Keratinocyte (primary cell): ENCODE measurements at regions not wholly inside any gene's neighbourhood (a gene's known extent, or its start where the extent isn't known, plus 50 kb on each side); places are given as distances from the start of the nearest gene placed in this dataset.

Experiments
- DNase-seq: peaks from one replicate; pipeline ENCODE4 v3.0.0-alpha.2; 2011; ENCODE audit warnings: low read depth, missing footprints, low spot score
- FAIRE-seq: peaks from 2 replicates; lab custom pipeline; 2011; peaks lifted over from hg19 to GRCh38; lab: Jason Lieb, UNC
- H2AFZ ChIP-seq: 2 replicates; pipeline ENCODE4 v1.6.0; 2012; ENCODE audit warnings: low read length, control low read depth, inconsistent platforms; ENCODE audit not compliant: control insufficient read depth
- H3K27ac ChIP-seq: 2 replicates; pipeline ENCODE4 v1.5.1; 2011; ENCODE audit warnings: low read length; ENCODE audit not compliant: control insufficient read depth, insufficient read depth
- H3K27me3 ChIP-seq: 3 replicates; pipeline ENCODE4 v1.6.0; 2011; ENCODE audit warnings: low read length; ENCODE audit not compliant: control insufficient read depth, insufficient read depth; ENCODE audit errors: extremely low read depth
- H3K36me3 ChIP-seq, 2 experiments: 2 replicates in 1 of 2; 3 replicates in 1 of 2; pipeline ENCODE4 v1.5.1; 2011; ENCODE audit warnings: low read length in 2 of 2, mild to moderate bottlenecking in 1 of 2; ENCODE audit not compliant: control insufficient read depth in 2 of 2, insufficient read depth in 2 of 2; ENCODE audit errors: extremely low read depth in 1 of 2
- H3K4me1 ChIP-seq: 3 replicates; pipeline ENCODE4 v1.5.1; 2011; ENCODE audit warnings: low read length; ENCODE audit not compliant: control insufficient read depth, insufficient read depth; ENCODE audit errors: extremely low read depth
- H3K4me2 ChIP-seq: 3 replicates; pipeline ENCODE4 v1.6.0; 2011; ENCODE audit warnings: low read depth, low read length; ENCODE audit not compliant: control insufficient read depth, insufficient read depth; ENCODE audit errors: extremely low read depth
- H3K4me3 ChIP-seq, 3 experiments: fragments of 200-600 bp in 1 of 3; sonication (generic) in 1 of 3; 2 replicates in 2 of 3; 3 replicates in 1 of 3; pipeline ENCODE4 v1.5.1; 2011 to 2016; ENCODE audit warnings: low read length in 3 of 3, mild to moderate bottlenecking in 3 of 3, control low read depth in 2 of 3, inconsistent platforms in 1 of 3, low read depth in 1 of 3, mixed read lengths in 1 of 3, mixed run types in 1 of 3, moderate library complexity in 1 of 3; ENCODE audit not compliant: control insufficient read depth in 2 of 3, insufficient read depth in 2 of 3; ENCODE audit errors: extremely low read depth in 1 of 3
- H3K79me2 ChIP-seq: 2 replicates; pipeline ENCODE4 v1.6.0; 2012; ENCODE audit warnings: low read length; ENCODE audit not compliant: control insufficient read depth, insufficient read depth
- H3K9ac ChIP-seq: 3 replicates; pipeline ENCODE4 v1.6.0; 2011; ENCODE audit warnings: low read length; ENCODE audit not compliant: control insufficient read depth, insufficient read depth; ENCODE audit errors: extremely low read depth
- H3K9me1 ChIP-seq: 3 replicates; pipeline ENCODE4 v1.6.0; 2011; ENCODE audit warnings: low read length; ENCODE audit not compliant: control insufficient read depth, insufficient read depth; ENCODE audit errors: extremely low read depth
- H3K9me3 ChIP-seq: 2 replicates; pipeline ENCODE4 v1.5.1; 2012; ENCODE audit warnings: low read depth, low read length; ENCODE audit not compliant: control insufficient read depth
- H4K20me1 ChIP-seq: 3 replicates; pipeline ENCODE4 v1.6.0; 2011; ENCODE audit warnings: low read length; ENCODE audit not compliant: control insufficient read depth, insufficient read depth; ENCODE audit errors: extremely low read depth
- CTCF ChIP-seq, 3 experiments: IDR thresholded peaks in 1 of 3; conservative IDR thresholded peaks in 1 of 3; optimal IDR thresholded peaks in 1 of 3; 2 replicates in 2 of 3; 3 replicates in 1 of 3; pipeline versions ENCODE3 to v1.5.1; 2011; ENCODE audit warnings: low read length in 3 of 3, mild to moderate bottlenecking in 3 of 3, moderate library complexity in 2 of 3, control low read depth in 1 of 3, inconsistent platforms in 1 of 3; ENCODE audit not compliant: insufficient read depth in 2 of 3; ENCODE audit errors: extremely low read depth in 1 of 3
- EZH2 ChIP-seq: IDR thresholded peaks from one replicate; pipeline ENCODE4 v1.6.1; 2012; ENCODE audit warnings: inconsistent platforms, mild to moderate bottlenecking, low read length, moderate library complexity
- dilution Hi-C: fragments of 300-500 bp; cut with MboI; formaldehyde crosslinking; loops from one replicate; pipeline ENCODE4 v1.7.0; 2020; ENCODE audit warnings: low sequenced_read_pairs; ENCODE audit not compliant: extremely low pct_ligation_motif_present

GRCh38 chr4:162506253-162506652, 342.5 kb upstream of the FSTL5 start:
- Histone ChIP-seq H3K27me3 (no peaks in the 10 kb centered on the region), H3K36me3 (no peaks in the 10 kb centered on the region), H3K9ac (no peak overlapping the region), H4K20me1 (no peaks in the 10 kb centered on the region), H3K4me1 (no peaks in the 10 kb centered on the region), H3K9me3 (no peaks in the 10 kb centered on the region), H3K9me1 (no peaks in the 10 kb centered on the region), H2AFZ (no peak overlapping the region), H3K4me3 (no peak overlapping the region), H3K4me2 (no peak overlapping the region), H3K27ac (no peak overlapping the region), H3K79me2 (no peaks in the 10 kb centered on the region)
- no peak for TF ChIP-seq CTCF (optimal IDR thresholded peaks at IDR 0.05 in 1 of 3, IDR thresholded peaks at IDR 0.05 in 1 of 3, conservative IDR thresholded peaks at IDR 0.05 in 1 of 3; ENCODE audit: extremely low read depth in 1 of 3, insufficient read depth in 2 of 3, low read length in 3 of 3)
- DNase-seq (no peak), FAIRE-seq (no peak)
- dilution Hi-C loops = loop anchor here (25.0 kb wide), 1 partner anchor 531 kb away; no protein-coding TSS in a partner anchor

DNA sequence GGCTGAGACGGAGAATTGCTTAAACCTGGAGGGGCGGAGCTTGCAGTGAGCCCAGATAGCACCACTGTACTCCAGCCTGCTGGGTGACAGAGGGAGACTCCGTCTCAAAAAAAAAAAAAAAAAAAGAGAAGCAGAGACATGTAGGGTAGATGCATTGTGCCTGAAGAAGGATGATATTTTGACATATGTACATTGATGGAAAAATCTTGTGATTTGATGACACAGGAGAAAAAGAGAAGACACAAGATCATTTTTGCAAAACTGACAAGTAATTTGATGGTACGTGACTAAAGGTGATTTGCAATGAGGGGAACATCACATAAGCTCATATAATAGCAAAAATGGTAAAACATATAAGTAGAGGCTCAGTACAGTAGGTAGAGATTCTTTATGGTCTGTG, 340.1 kb upstream of the FSTL5 start:
- Histone ChIP-seq H2AFZ (no peak overlapping the region), H3K27me3 (no peaks in the 10 kb centered on the region), H3K9me1 (no peaks in the 10 kb centered on the region), H3K9ac (no peak overlapping the region), H4K20me1 (no peaks in the 10 kb centered on the region), H3K4me1 (no peaks in the 10 kb centered on the region), H3K4me3 (no peak overlapping the region), H3K9me3 (no peaks in the 10 kb centered on the region), H3K36me3 (no peaks in the 10 kb centered on the region), H3K79me2 (no peaks in the 10 kb centered on the region), H3K27ac (no peak overlapping the region), H3K4me2 (no peak overlapping the region)
- no peak for TF ChIP-seq EZH2
- DNase-seq = no peak
- no peak for FAIRE-seq
- dilution Hi-C loops = loop anchor here (25.0 kb wide), 1 partner anchor 533 kb away; no protein-coding TSS in a partner anchor

DNA sequence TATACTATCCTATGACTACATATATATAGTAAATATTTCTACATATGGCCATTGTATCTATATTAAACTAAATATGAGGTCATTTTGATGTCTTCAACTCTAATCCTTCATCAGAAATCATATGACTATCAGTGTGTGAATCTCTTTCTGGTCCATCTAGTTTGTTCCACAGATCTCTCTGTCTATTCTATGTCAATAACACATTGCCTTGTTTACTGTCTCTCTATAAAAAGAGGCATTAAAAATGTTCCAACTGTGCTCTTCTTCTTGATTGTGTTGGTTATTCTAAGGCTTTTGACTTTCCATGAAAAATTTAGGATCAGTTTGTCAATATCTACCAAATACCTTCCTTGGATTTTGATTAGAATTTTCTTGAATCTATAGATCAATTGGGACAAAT, 338.3 kb upstream of the FSTL5 start:
- TF ChIP-seq CTCF (optimal IDR thresholded peaks at IDR 0.05 in 1 of 3, IDR thresholded peaks at IDR 0.05 in 1 of 3, conservative IDR thresholded peaks at IDR 0.05 in 1 of 3; ENCODE audit: extremely low read depth in 1 of 3, insufficient read depth in 2 of 3, low read length in 3 of 3) = no peak
- TF ChIP-seq EZH2 = no peak
- no peaks in the 10 kb centered on the region for H3K79me2 ChIP-seq
- H3K27me3 ChIP-seq = no peaks in the 10 kb centered on the region
- dilution Hi-C loops = loop anchor here (25.0 kb wide), 1 partner anchor 535 kb away; no protein-coding TSS in a partner anchor
- H4K20me1 ChIP-seq = no peaks in the 10 kb centered on the region
- no peaks in the 10 kb centered on the region for H3K9me1 ChIP-seq
- DNase-seq (no peak), FAIRE-seq (no peak)
- H3K36me3 ChIP-seq = no peaks in the 10 kb centered on the region
- no peaks in the 10 kb centered on the region for H3K4me1 ChIP-seq
- no peak overlapping the region for H3K9ac ChIP-seq
- no peak overlapping the region for H2AFZ ChIP-seq
- no peak overlapping the region for H3K4me2 ChIP-seq
- no peaks in the 10 kb centered on the region for H3K9me3 ChIP-seq
- H3K27ac ChIP-seq = no peak overlapping the region
- no peak overlapping the region for H3K4me3 ChIP-seq
